ENCODE measurements at regions not wholly inside any gene's neighbourhood (a gene's known extent, or its start where the extent isn't known, plus 50 kb on each side); places are given as distances from the start of the nearest gene placed in this dataset.
"Not testable (repeated sequence)": the region's sequence is repeated elsewhere in the genome, so short reads cannot be mapped to it uniquely, and the experiment has no call there.

DNA sequence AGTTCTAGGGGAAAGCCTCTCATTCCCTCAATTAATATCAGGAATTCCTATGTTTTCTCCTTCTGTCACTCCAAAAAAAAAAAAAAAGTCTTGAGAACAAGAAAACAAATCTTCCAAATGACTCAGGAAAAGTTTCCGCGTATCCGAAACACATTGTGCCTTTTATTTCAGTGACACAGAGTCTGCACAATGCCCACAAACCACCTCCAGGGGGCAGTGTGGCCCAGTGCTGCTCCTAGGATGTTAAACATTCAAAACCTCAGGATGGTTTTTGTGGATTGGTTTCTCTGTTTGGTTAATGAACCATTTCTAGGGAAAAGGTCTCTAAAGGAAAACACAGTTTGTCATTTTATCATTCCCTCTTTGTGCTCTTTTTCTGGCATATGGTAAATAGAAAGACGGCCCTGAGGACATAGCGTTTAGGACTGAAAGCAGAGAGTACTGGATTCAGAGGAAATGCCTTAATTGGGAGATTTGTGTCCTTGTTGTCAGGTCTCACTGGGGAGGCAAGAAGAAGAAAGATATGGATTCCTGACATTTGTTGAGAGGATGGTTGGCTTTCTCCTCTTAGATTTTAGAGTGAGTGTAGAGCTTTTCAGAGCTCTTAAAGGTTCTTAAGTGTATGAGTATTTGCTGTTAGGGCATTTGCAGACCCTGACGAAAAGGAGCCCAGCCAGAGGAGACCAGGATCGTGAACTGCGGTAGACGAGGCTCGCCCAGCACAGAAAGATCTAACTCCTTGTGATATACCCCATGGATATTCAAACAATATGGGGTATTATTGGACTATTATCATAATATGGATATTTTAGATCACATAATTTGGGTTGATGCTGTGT is 65.7 kb upstream of the MAP9 start:
- DNase-seq: peak; percentile 19 to 44

DNA sequence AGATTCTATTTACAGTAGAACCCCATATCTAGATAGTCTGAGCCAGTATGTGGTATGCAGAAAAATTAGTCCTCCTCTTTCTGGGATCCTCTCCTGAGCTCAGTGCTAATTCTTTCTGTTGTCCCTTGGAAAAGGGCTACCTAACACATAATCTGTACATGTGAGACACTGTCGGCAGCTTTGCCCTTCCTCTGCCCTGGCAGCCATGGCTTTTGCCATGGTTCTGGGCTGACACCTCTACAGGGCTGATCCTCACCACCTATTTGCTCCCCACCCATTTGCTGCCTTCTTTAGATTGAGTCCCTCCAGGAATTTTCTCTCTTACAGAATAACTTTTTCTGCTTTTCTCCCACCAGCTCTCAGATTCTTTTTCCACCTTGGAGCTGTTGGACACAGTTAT is 64.7 kb upstream of the MAP9 start:
- DNase-seq: no peak

DNA sequence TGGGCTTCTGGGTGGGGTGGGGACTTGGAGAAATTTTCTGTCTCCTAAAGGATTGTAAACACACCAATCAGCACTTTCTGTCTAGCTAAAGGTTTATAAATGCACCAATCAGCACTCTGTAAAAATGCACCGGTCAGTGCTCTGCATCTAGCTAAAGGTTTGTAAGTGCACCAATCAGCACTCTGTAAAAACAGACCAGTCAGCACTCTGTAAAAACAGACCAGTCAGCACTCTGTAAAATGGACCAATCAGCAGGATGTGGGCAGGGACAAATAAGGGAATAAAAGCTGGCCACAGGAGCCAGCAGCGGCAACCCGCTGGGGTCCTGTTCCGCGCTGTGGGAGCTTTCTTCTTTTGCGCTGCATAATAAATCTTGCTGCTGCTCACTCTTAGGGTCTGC is 63.0 kb upstream of the MAP9 start:
- DNase-seq: not testable (repeated sequence)

DNA sequence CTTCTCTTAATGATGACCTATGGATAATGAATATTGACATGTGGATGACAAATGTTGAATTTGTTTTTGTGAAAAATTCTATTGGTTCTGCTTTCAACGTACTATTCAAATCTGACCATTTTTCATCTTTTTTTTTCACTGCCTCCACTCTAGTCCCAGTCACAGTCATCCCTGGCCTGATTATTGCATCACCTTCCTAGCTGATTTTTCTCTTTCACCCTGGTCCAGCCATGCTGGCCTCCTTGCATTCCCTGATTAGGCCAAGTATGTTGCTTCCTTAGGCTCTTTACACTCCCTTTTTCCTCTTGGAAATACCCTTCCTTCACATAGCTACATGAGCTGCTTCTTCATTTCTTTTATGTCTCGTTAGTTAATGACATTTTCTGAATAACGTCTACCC is 58.1 kb upstream of the MAP9 start:
- no peak for DNase-seq

DNA sequence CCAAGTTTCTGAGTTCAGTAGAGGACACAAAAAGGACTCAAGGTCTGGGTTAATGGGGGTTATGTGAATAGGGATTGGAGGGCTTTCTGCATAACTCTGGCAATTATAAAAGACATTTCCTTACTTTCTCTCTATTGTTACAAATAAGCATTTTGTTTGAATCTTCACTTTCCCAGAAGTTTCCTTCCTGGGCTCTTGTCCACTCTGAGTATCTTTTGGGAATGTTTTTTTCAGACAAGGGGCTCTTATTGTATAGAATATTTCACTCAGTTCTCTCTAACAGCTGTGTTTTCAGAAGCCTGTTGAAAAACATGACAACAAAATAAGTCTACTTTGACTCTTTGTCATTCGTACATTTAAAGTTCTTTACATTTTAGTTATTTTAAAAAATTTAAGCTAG is 57.6 kb upstream of the MAP9 start:
- DNase-seq: no peak

DNA sequence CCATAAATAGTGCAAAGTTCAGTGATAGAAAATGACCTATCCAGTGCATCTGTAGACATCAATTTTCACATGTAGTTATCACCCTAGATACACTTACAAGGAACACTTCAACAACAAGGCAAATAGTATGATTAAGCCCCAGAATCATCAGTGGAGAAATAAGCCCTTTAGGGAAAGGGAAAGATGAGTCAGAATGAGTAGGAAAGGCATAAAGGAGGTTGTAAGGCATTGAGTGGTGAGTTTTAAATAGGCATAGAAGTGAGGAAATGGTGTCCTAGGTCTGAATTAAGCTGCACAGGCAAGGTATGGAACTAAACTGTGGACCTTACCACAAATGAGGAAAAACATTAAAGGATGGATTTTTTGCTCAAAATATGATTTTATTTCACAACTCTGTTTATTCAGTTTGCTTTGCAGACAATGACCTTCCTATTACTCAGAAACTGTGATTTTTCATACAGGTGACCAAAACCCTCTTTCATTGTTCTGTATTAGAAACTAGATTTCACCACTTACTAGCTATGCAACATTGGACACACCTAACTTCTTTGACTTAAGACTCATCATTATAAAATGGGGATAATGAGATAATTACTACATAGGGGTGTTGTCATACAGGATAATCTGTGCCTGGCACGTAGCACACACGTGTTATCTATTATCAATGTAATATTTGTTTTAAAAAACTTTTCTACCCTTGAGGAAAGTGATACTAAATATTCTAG is 57.0 kb upstream of the MAP9 start:
- no peak for DNase-seq

DNA sequence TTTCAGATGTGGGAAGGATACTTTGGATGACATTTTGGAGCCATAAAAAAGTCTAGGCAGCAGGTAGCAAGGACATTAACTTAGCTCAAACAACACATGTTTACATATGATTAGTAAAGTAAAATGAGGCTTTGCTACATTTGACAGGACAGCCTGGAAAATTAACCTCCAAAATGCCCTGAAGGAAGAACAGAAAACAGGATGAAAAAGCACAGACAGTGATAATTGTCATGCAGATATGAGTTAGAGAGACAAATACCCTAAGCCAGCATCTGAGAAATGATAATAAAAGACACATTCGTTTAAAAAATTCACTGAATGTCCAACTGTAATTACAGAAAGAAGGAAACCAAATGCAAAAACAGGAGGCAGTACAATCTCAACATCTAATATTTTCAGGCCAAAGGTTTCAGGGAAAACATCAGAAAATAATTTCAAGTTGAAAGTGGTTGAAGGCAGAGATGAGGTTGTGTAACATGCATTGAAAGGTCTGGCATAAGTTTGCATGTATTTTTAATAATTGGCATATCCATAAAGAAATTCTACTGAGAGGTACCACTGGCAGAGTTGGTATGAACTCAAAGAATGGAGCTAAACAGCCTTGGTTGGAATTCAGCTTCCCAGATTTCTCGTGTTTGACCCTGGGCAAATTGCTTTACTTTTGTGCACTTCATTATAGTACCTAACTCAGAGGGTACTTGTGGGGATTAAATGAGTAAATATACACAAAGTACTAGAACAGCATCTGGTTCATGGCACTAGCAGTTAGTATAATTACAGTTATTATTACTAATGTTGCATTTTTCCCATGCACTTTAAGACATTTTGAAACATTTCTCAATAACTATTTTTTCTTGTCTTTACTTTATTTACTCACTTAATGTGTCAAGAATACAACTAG is 54.4 kb upstream of the MAP9 start:
- no peak for DNase-seq

DNA sequence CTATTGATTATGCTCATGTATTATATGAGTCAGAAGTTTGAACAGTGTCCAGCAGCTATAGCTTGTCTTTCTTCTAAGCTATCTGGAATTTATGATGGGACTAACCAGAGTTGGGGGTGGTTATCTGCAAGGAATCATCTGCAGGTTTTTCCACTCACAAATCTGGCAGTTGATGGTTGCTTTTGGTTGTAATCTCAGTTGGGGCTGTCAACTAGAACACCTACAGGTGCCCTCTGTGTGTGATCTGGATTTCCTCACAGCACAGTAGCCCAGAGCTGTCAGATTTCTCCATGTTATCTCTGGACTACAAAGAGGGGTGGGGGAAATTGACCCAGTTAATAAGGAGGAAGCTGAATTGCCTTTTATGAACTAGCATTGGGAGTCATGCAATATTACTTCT is 51.4 kb upstream of the MAP9 start:
- no peak for DNase-seq

DNA sequence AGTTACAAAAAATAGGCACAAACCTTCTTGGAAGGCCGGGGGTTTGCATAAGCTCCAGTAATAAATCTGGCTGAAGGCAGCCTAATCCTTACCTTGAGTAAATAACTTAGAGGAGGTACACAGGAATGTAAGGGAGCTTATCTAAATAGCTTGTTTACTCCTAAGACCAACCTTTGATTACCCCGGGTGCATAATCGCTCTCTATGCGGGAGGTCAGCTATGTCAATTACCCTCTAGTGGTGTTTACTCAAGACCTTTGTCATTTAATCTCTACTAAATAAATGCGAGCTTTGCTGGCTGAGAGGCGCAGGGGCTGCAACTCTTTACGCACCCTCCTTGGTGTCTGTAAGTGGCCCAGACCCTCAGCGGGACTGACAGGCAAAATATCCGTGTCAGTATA is 50.2 kb upstream of the MAP9 start:
- DNase-seq: no peak
